Testis (tissue), 2 donors: ENCODE measurements at regions not wholly inside any gene's neighbourhood (a gene's known extent, or its start where the extent isn't known, plus 50 kb on each side); places are given as distances from the start of the nearest gene placed in this dataset.

Source experiments
- DNase-seq: peaks from one replicate; pipeline ENCODE4 v3.0.0-alpha.2; 2019
- H3K27ac ChIP-seq, 2 donors: fragments of 200-600 bp; sonication (generic); one replicate each; pipeline ENCODE4 v1.5.1; 2019
- H3K27me3 ChIP-seq: fragments of 200-600 bp; sonication (generic); one replicate; pipeline ENCODE4 v1.5.1; 2019
- H3K36me3 ChIP-seq: fragments of 200-600 bp; sonication (generic); one replicate; pipeline ENCODE4 v1.5.1; 2017; ENCODE audit warnings: low read depth; ENCODE audit errors: missing control alignments
- H3K4me1 ChIP-seq: fragments of 200-600 bp; sonication (generic); one replicate; pipeline ENCODE4 v1.5.1; 2019
- H3K4me3 ChIP-seq, 2 donors: fragments of 200-600 bp; sonication (generic); one replicate each; pipeline ENCODE4 v1.5.1; 2017 to 2019
- H3K9me3 ChIP-seq: fragments of 200-600 bp; sonication (generic); one replicate; pipeline ENCODE4 v1.5.1; 2017
- POLR2A ChIP-seq: fragments of 450-650 bp; IDR thresholded peaks from one replicate; pipeline ENCODE4 v1.6.1; 2017; ENCODE audit warnings: antibody characterized with exemption, mild to moderate bottlenecking, moderate library complexity
- WGBS, 2 donors: methylation state at CpG; one replicate each; pipeline ENCODE4 v1.1.5; 2018; 5-methylcytosine and 5-hydroxymethylcytosine counted together
- intact Hi-C: fragments of 100-400 bp; cut with DNase I; formaldehyde crosslinking; loops from one replicate; pipeline ENCODE4 v1.15.1; 2023; ENCODE audit warnings: low total_unique reads
- TF ChIP-seq, protein P1 (sequence below), 3 experiments: fragments of 450-650 bp in 2 of 3; fragments of 200-600 bp in 1 of 3; sonication (generic) in 1 of 3; IDR thresholded peaks; one replicate each; pipeline ENCODE4 v1.5.1; 2016 to 2019; ENCODE audit warnings: antibody characterized with exemption in 3 of 3, mild to moderate bottlenecking in 2 of 3, moderate library complexity in 1 of 3

- Histone ChIP-seq H3K27ac (no peak overlapping the region), H3K4me1 (no peaks in the 10 kb centered on the region), H3K27me3 (no peaks in the 10 kb centered on the region), H3K4me3 (no peak overlapping the region), H3K9me3 (no peaks in the 10 kb centered on the region), H3K36me3 (no peaks in the 10 kb centered on the region)
- intact Hi-C loops, result no loop called here
- TF ChIP-seq POLR2A, result no peak
- TF ChIP-seq, protein P1, sequence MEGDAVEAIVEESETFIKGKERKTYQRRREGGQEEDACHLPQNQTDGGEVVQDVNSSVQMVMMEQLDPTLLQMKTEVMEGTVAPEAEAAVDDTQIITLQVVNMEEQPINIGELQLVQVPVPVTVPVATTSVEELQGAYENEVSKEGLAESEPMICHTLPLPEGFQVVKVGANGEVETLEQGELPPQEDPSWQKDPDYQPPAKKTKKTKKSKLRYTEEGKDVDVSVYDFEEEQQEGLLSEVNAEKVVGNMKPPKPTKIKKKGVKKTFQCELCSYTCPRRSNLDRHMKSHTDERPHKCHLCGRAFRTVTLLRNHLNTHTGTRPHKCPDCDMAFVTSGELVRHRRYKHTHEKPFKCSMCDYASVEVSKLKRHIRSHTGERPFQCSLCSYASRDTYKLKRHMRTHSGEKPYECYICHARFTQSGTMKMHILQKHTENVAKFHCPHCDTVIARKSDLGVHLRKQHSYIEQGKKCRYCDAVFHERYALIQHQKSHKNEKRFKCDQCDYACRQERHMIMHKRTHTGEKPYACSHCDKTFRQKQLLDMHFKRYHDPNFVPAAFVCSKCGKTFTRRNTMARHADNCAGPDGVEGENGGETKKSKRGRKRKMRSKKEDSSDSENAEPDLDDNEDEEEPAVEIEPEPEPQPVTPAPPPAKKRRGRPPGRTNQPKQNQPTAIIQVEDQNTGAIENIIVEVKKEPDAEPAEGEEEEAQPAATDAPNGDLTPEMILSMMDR (IDR thresholded peaks at IDR 0.05), result no peak
- no peak for DNase-seq
- WGBS, 2 donors, result 82 to 86% methylated on average over 3 of the region's 3 CpGs
These were observed 87.4 kb downstream of the PDCL3 start for GRCh38 chr2:100650151-100650550.

DNA sequence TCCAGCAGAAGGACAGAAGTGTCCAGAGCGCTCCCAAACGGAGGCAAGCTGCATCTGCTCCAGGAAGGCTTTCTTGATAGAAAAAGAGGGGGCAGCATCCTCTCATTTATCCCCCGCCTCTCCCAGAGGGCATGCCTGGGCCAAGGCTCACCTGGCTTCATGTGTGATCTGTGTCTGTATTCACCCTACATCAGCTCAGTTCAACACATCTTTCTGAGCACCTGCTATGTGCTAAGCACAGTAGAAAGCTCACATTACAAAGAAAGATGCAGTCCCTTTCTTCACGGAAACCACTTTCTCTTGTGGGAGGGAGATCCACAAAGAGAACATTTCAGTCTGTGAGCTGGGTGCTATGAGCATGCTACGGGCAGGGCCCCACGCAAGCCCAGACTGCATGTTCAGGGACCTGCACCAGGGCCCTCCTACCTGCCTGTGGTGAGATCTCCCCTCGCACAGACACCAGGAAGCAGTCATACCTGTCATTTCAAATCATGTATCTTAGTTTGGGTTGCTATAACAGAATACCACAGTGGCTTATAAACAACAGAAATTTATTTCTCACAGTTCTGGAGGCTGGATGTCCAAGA is 90.7 kb downstream of the PDCL3 start:
- intact Hi-C loops, result no loop called here
- H3K4me1 ChIP-seq, result no peaks in the 10 kb centered on the region
- DNase-seq, result no peak
- H3K36me3 ChIP-seq, result no peaks in the 10 kb centered on the region
- H3K27me3 ChIP-seq, result no peaks in the 10 kb centered on the region
- 82 to 95% methylated on average over 6 to 7 of the region's 7 CpGs for WGBS, 2 donors
- H3K27ac ChIP-seq, result no peak overlapping the region
- H3K4me3 ChIP-seq, result no peak overlapping the region
- TF ChIP-seq POLR2A, result no peak
- TF ChIP-seq, protein P1 (IDR thresholded peaks at IDR 0.05), result no peak
- no peaks in the 10 kb centered on the region for H3K9me3 ChIP-seq

DNA sequence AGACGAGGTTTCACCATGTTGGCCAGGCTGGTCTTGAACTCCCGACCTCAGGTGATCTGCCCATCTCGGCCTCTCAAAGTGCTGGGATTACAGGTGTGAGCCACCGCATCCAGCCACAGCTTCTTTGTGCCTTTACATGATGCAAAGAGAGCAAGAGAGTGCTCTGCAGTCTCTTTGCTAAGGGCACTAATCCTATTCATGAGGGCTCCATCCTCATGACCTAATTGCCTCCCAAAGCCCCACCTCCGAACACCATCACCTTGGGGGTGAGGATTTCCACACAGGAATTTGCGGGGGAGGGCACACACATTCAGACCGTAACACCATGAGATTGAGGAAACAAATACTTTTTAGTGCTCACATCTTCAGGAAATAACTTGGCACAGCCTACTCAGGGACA is 91.8 kb downstream of the PDCL3 start:
- 84 to 91% methylated on average over 6 to 7 of the region's 7 CpGs for WGBS, 2 donors
- no peak for DNase-seq
- Histone ChIP-seq H3K4me3 (no peak overlapping the region), H3K4me1 (no peaks in the 10 kb centered on the region), H3K9me3 (no peaks in the 10 kb centered on the region), H3K27me3 (no peaks in the 10 kb centered on the region), H3K36me3 (no peaks in the 10 kb centered on the region), H3K27ac (no peak overlapping the region)
- intact Hi-C loops, result no loop called here
- no peak for TF ChIP-seq POLR2A
- TF ChIP-seq, protein P1 (IDR thresholded peaks at IDR 0.05), result no peak

DNA sequence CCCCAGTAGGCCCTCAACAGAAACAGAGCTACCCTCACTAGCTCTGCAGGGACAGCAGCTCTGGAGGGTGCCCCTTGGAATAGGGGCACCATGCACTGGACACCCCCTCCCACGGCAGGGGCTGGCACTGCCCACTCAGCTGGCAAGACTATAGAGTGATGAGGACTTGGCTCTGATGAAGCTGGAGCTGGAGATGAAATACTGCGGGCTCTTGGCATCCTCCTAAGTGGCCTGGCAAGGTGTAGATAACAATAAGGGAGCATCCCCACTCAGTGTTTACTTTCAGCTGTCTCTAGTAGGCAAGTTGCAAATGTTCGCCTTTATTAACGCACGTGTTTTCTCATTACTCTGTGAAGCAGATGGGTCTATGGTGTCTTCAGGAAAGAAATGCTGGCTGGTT is 92.7 kb downstream of the PDCL3 start:
- H3K4me1 ChIP-seq, result no peaks in the 10 kb centered on the region
- no peak overlapping the region for H3K27ac ChIP-seq
- no peaks in the 10 kb centered on the region for H3K9me3 ChIP-seq
- H3K4me3 ChIP-seq, result no peak overlapping the region
- TF ChIP-seq POLR2A, result no peak
- TF ChIP-seq, protein P1 (IDR thresholded peaks at IDR 0.05), result no peak
- DNase-seq, result no peak
- intact Hi-C loops, result no loop called here
- H3K36me3 ChIP-seq, result no peaks in the 10 kb centered on the region
- WGBS, 2 donors, result 60 to 84% methylated on average over 4 to 5 of the region's 5 CpGs
- H3K27me3 ChIP-seq, result no peaks in the 10 kb centered on the region

DNA sequence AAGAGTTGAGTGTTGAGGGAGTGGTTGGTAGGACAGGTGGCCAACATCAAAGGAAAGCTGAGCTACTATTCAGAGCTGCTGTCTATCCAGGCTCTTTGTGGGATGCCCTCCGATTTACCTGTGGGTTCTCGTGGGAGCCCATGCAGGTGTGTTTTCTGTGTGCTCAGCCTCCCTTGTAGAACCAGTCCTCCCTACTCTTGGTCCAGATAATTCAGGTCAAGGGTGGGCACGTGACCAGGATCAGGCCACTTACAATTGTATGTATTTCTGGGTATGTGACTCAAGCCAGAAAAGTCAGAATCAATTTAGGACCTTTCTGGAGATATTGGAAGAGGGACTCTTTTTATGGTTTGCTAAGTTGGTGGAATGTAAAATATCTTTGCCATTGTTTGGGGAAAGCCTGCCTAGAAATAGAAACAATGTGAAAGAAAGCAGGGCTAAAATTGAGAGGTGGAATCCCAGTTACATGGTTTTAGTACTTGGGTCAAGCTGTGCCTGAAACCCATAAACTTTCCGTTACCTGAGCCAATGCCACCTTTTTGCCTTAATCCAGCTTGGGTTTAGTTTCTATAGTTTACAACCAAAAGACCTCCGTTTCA is 93.2 kb downstream of the PDCL3 start:
- Histone ChIP-seq H3K9me3 (no peaks in the 10 kb centered on the region), H3K4me3 (no peak overlapping the region), H3K27ac (no peak overlapping the region), H3K4me1 (no peaks in the 10 kb centered on the region), H3K36me3 (no peaks in the 10 kb centered on the region), H3K27me3 (no peaks in the 10 kb centered on the region)
- TF ChIP-seq, protein P1 (IDR thresholded peaks at IDR 0.05), result no peak
- TF ChIP-seq POLR2A, result no peak
- intact Hi-C loops, result no loop called here
- no peak for DNase-seq
- 71 to 91% methylated on average over 5 of the region's 5 CpGs for WGBS, 2 donors
